Ovary (tissue), 3 donors: ENCODE measurements at regions not wholly inside any gene's neighbourhood (a gene's known extent, or its start where the extent isn't known, plus 50 kb on each side); places are given as distances from the start of the nearest gene placed in this dataset.

Source experiments
- CTCF ChIP-seq, 3 donors: fragments of 450-650 bp in 2 of 3; fragments of 200-600 bp in 1 of 3; IDR thresholded peaks; one replicate each; pipeline versions ENCODE4 v1.5.1 to v1.8.0; 2016 to 2022; ENCODE audit warnings: antibody characterized with exemption in 3 of 3, mild to moderate bottlenecking in 1 of 3
- EP300 ChIP-seq: sonication (generic); formaldehyde crosslinking; IDR thresholded peaks from one replicate; pipeline ENCODE4 v1.6.1; 2017; ENCODE audit warnings: antibody characterized with exemption
- donor health status: DM: no; HTN: no; CAD: no.

- TF ChIP-seq CTCF (IDR thresholded peaks at IDR 0.05) (no peak), EP300 (no peak)
Measured at GRCh38 chr6:140105857-140106256, 731.4 kb upstream of the CITED2 start.
